COLO668 (cell line): ENCODE measurements at regions not wholly inside any gene's neighbourhood (a gene's known extent, or its start where the extent isn't known, plus 50 kb on each side); places are given as distances from the start of the nearest gene placed in this dataset.
A peak's percentile ranks its signal among the peaks of the same experiment; 100 is the strongest.

Experiments
- DNase-seq: peaks from one replicate; lab custom pipeline; 2025; ENCODE audit not compliant: unreplicated experiment; lab: John Stamatoyannopoulos, UW

- DNase-seq: no peak
Measured at GRCh38 chr13:59197397-59197796, 966.3 kb downstream of the DIAPH3 start.

GRCh38 chr13:59201841-59202240 lies 961.9 kb downstream of the DIAPH3 start:
- DNase-seq: no peak

- DNase-seq: no peak
Measured at GRCh38 chr13:59203855-59204254, 959.9 kb downstream of the DIAPH3 start.

GRCh38 chr13:59205501-59205900 lies 958.2 kb downstream of the DIAPH3 start:
- DNase-seq: no peak

GRCh38 chr13:59208405-59209195 lies 955.1 kb downstream of the DIAPH3 start:
- no peak for DNase-seq

GRCh38 chr13:59210543-59210942 lies 953.2 kb downstream of the DIAPH3 start:
- no peak for DNase-seq

- no peak for DNase-seq
Measured at GRCh38 chr13:59211606-59212005, 952.1 kb downstream of the DIAPH3 start.

GRCh38 chr13:59229401-59229800 lies 934.3 kb downstream of the DIAPH3 start:
- no peak for DNase-seq

- DNase-seq: no peak
Measured at GRCh38 chr13:59229861-59230260, 933.9 kb downstream of the DIAPH3 start.

- DNase-seq: no peak
Measured at GRCh38 chr13:59230484-59231264, 933.1 kb downstream of the DIAPH3 start.

- DNase-seq: no peak
Measured at GRCh38 chr13:59236309-59236919, 927.3 kb downstream of the DIAPH3 start.

GRCh38 chr13:59236944-59237343 lies 926.8 kb downstream of the DIAPH3 start:
- DNase-seq: no peak

GRCh38 chr13:59247171-59247570 lies 916.6 kb downstream of the DIAPH3 start:
- DNase-seq: peak; percentile 23

GRCh38 chr13:59250336-59251189 lies 913.2 kb downstream of the DIAPH3 start:
- no peak for DNase-seq

- DNase-seq: no peak
Measured at GRCh38 chr13:59259165-59260000, 904.3 kb downstream of the DIAPH3 start.

GRCh38 chr13:59261928-59262488 lies 901.7 kb downstream of the DIAPH3 start:
- DNase-seq: no peak

- no peak for DNase-seq
Measured at GRCh38 chr13:59263531-59263930, 900.2 kb downstream of the DIAPH3 start.

GRCh38 chr13:59266478-59267063 lies 897.2 kb downstream of the DIAPH3 start:
- DNase-seq: no peak

GRCh38 chr13:59269476-59269875 lies 894.3 kb downstream of the DIAPH3 start:
- DNase-seq: no peak
